ENCODE measurements at regions not wholly inside any gene's neighbourhood (a gene's known extent, or its start where the extent isn't known, plus 50 kb on each side); places are given as distances from the start of the nearest gene placed in this dataset.

GRCh38 chr7:96441436-96442084 is 119.7 kb upstream of the SLC25A13 start:
- no peak for DNase-seq (ENCODE audit: low read depth)
- TF ChIP-seq CTCF (IDR thresholded peaks at IDR 0.05; ENCODE audit: insufficient read depth, low read length): no peak
- H3K4me3 ChIP-seq (ENCODE audit: low read depth, low read length): no peak overlapping the region

GRCh38 chr7:96440328-96440727 is 118.4 kb upstream of the SLC25A13 start:
- no peak overlapping the region for H3K4me3 ChIP-seq (ENCODE audit: low read depth, low read length)
- TF ChIP-seq CTCF (IDR thresholded peaks at IDR 0.05; ENCODE audit: insufficient read depth, low read length): no peak
- DNase-seq (ENCODE audit: low read depth): no peak

- no peak for TF ChIP-seq CTCF (IDR thresholded peaks at IDR 0.05; ENCODE audit: insufficient read depth, low read length)
- DNase-seq (ENCODE audit: low read depth): no peak
- H3K4me3 ChIP-seq (ENCODE audit: low read depth, low read length): no peak overlapping the region
These were observed 115.0 kb upstream of the SLC25A13 start for GRCh38 chr7:96436880-96437279.

DNA sequence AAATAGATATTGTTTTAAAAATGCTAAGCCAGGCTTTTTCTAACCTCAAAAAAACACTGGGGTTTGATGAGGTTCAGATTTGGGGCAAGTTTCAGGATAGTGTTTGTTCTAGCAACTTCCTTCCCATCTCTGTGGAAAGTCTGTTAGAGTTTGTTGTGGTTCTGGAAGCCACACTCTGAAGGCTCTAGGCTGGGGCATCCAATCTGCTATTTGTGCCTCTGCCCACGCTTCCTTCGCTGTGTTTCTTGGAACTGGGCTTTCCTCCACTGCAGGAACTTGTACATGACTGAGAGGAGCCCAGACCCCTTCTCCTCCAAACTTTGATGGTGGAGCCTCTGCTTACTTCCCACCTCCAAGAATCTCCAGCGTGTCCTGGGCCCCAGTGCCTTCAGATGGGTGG is 108.5 kb upstream of the SLC25A13 start:
- no peak overlapping the region for H3K4me3 ChIP-seq (ENCODE audit: low read depth, low read length)
- DNase-seq (ENCODE audit: low read depth): no peak
- no peak for TF ChIP-seq CTCF (IDR thresholded peaks at IDR 0.05; ENCODE audit: insufficient read depth, low read length)

- TF ChIP-seq CTCF (IDR thresholded peaks at IDR 0.05; ENCODE audit: insufficient read depth, low read length): no peak
- no peak for DNase-seq (ENCODE audit: low read depth)
- no peak overlapping the region for H3K4me3 ChIP-seq (ENCODE audit: low read depth, low read length)
These were observed 105.2 kb upstream of the SLC25A13 start for GRCh38 chr7:96427143-96427542.

DNA sequence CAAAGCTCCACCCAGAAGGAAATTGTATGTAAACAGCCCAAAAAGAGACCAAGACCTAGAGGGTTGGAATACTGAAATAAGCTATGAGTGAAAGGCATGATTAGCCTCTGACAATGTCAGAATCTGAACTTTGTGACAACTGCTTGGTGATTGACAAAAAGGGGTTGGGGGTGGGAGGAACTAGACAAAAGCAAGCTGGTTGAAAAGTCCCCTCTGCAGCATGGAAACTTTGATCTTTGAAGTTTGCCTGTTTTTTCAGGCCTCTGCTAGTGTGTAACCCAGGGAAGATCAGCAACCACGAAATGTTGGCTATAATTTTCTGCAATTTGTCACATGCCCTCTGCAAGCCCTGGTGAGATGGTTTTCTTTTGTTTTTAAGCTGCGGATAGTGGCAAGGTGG is 104.8 kb upstream of the SLC25A13 start:
- H3K4me3 ChIP-seq (ENCODE audit: low read depth, low read length): no peak overlapping the region
- no peak for DNase-seq (ENCODE audit: low read depth)
- no peak for TF ChIP-seq CTCF (IDR thresholded peaks at IDR 0.05; ENCODE audit: insufficient read depth, low read length)

- DNase-seq (ENCODE audit: low read depth): no peak
- no peak overlapping the region for H3K4me3 ChIP-seq (ENCODE audit: low read depth, low read length)
- no peak for TF ChIP-seq CTCF (IDR thresholded peaks at IDR 0.05; ENCODE audit: insufficient read depth, low read length)
These were observed 104.1 kb upstream of the SLC25A13 start for GRCh38 chr7:96426027-96426426.

Measured in fibroblast of the aortic adventitia (primary cell).